Adipocyte (in vitro differentiated cells): ENCODE measurements at regions not wholly inside any gene's neighbourhood (a gene's known extent, or its start where the extent isn't known, plus 50 kb on each side); places are given as distances from the start of the nearest gene placed in this dataset.

Experiments
- DNase-seq: peaks from one replicate; pipeline ENCODE4 v3.0.0-alpha.2; 2015; ENCODE audit warnings: low read depth
- H3K27me3 ChIP-seq: replicated peaks from 2 replicates; pipeline ENCODE4 v1.7.0; 2013; ENCODE audit warnings: mild to moderate bottlenecking, low read length, moderate library complexity; ENCODE audit not compliant: control insufficient read depth, insufficient read depth
- H3K36me3 ChIP-seq: 2 replicates; pipeline ENCODE4 v1.7.0; 2013; ENCODE audit warnings: low read length, mild to moderate bottlenecking, moderate library complexity; ENCODE audit not compliant: control insufficient read depth, insufficient read depth, severe bottlenecking
- H3K4me1 ChIP-seq: 2 replicates; pipeline ENCODE4 v1.7.0; 2013; ENCODE audit warnings: mild to moderate bottlenecking, low read length, moderate library complexity; ENCODE audit not compliant: control insufficient read depth, insufficient read depth
- H3K4me3 ChIP-seq: 2 replicates; pipeline ENCODE4 v1.7.0; 2013; ENCODE audit warnings: mild to moderate bottlenecking, low read length, moderate library complexity
- H3K9ac ChIP-seq: 2 replicates; pipeline ENCODE4 v1.7.0; 2013; ENCODE audit warnings: mild to moderate bottlenecking, low read length, moderate library complexity
- H3K9me3 ChIP-seq: 2 replicates; pipeline ENCODE4 v1.7.0; 2013; ENCODE audit warnings: mild to moderate bottlenecking, low read length, moderate library complexity; ENCODE audit not compliant: control insufficient read depth

DNA sequence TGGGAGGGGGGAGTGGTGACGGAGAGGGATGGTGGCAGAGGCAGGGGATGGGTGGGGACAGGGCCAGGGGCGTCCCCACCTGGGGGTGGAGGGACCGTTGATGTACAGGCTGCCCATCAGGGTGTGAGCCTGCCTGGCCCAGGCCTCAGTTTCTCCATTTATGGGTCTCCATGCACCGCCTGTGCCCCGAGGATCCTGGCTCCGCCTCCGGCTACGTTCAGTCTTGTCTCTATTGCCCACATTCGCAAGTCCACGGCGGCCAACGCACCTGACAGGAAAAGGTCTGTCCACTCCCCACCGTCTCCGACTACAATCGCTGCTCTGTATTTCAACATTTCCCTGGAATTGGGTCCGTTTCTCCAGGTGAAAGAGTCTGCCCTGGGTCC is 96.3 kb upstream of the NKX1-1 start:
- Histone ChIP-seq H3K36me3 (no peaks in the 10 kb centered on the region), H3K9me3 (no peaks in the 10 kb centered on the region), H3K4me1 (no peaks in the 10 kb centered on the region), H3K27me3 (peaks cover 33% of the 10 kb centered on the region), H3K4me3 (no peak overlapping the region), H3K9ac (no peak overlapping the region)
- DNase-seq, result no peak

DNA sequence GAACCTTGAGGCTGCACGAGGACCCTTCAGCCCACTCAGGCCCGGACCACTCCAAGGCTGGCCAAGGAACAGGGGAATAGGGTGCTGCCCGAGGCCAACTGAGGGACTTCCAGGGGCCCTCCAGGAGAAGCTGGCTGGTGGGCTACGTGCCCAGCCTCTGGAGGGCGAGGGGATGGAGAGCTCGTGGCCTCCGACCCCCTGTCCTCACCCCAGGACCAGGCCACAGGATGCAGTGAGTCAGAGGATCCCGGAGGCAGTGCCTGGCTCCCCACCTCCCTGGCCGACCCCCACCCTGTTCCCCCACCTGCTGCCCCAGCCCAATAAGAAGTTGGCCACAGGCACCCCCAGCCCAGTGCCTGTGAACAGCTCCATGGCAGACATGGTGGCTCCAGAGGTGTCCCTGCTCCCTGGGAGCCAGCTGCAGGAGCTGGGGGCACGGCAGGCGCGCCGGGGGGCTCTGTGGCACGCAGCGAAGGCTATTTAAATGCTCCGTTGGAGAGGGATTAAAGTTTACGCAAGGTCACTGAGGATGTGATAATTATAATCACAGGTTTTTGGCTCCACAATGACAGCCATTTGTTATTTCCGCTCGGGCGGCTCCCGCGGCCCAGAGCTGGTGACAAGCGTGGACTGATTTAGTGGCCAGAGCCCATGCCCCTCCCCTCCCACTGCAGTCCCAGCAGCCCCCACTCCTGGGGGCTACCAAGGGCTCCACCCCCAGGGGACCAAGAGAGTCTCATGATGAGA is 95.7 kb upstream of the NKX1-1 start:
- peaks cover 28% of the 10 kb centered on the region for H3K27me3 ChIP-seq
- H3K4me1 ChIP-seq, result no peaks in the 10 kb centered on the region
- no peaks in the 10 kb centered on the region for H3K9me3 ChIP-seq
- no peak for DNase-seq
- no peak overlapping the region for H3K4me3 ChIP-seq
- no peaks in the 10 kb centered on the region for H3K36me3 ChIP-seq
- H3K9ac ChIP-seq, result no peak overlapping the region

DNA sequence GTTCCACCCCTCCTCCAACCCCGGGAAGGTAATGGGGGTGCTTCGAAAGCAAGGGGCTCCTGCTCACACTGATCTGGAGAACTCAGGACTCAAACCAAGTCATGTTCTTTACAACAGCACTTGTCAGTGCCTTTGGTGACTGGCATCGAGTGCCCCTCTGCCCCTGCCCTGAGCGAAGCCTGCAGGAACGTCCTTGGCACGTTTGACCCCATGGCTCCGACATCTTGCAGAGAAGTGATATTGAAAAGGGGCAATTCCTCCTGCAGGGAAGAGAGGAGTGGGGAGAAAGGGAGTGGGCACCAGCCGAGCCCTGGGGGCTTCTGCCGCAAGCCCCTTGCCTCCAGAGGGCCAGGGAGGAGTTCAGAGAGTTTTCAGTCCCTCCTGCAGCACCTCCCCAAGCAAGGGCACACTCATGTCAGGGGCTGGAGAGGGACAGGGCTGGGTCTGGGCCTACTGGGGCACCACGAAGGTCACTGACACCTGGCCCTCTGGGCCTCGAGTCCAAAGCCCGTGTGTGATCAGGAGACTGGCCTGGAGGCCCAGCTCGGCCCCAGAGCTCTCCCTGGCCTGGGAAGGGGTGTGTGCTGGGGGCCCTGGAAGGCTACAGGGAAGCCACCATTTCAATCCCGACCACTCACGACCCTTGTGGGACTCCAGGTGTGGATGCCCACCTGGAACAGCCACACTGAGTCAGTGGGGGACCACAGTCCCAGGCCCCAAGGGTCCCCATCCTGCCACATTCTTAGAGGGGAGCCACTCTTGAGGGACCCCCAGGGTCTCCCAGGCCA is 94.9 kb upstream of the NKX1-1 start:
- no peak overlapping the region for H3K9ac ChIP-seq
- no peaks in the 10 kb centered on the region for H3K36me3 ChIP-seq
- DNase-seq, result no peak
- H3K9me3 ChIP-seq, result no peaks in the 10 kb centered on the region
- H3K27me3 ChIP-seq, result peaks cover 33% of the 10 kb centered on the region
- H3K4me1 ChIP-seq, result no peaks in the 10 kb centered on the region
- H3K4me3 ChIP-seq, result no peak overlapping the region

DNA sequence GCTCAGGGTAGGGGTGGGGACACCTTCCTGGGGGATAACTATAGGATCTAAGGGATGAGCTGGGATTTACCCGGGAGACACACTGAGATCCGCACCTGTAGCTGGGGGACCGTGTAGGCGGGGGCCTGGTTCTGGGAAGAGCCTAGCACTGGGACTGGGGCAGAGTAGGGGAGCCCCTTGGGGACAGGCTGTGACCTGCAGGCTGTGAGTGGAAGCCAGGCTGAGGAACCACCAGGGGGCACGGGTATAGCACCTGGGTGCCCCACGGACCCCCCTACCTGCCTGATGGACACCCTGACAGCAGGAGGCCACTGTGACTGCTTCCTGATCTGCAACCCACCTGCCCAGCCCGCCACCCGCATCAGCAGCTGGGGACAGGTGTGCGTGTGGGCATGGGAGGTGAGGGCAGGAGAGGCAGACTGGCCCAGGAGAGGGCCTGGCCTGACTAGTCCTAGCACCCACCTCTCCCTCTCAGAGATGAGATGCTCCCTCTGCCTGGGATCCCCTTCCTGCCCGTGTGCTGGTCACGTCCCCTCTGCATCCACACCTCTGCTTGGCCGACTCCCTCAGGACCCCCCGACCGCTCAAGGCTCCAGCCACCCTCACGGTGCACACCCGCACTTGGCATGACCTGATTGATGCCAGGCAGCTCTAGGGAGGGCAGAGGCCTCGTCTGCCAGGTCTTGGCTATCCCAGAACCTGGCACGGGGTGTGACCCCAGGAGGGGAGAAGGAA is 94.2 kb upstream of the NKX1-1 start:
- Histone ChIP-seq H3K4me1 (no peaks in the 10 kb centered on the region), H3K9me3 (no peaks in the 10 kb centered on the region), H3K4me3 (no peak overlapping the region), H3K27me3 (peaks cover 33% of the 10 kb centered on the region), H3K36me3 (no peaks in the 10 kb centered on the region), H3K9ac (no peak overlapping the region)
- no peak for DNase-seq

DNA sequence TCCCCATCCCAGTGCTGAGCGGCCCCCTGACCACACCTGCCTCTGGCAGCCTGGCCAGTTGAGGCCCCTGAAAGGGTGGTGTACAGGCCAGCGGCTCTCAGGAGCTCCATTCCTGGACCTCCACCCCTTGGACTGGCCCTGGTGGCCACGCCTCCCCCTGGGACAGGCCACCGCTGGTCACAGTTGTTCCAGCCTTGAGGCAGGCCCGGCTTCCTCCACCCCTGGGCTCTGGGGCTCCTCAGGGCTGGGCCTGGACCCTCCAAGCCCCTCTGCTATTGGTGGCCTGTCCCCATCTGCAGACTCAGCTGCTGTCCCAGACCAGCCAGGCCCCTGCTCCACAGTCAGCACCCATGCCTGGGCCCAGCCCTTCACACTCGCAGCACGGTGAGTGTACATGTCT is 93.2 kb upstream of the NKX1-1 start:
- no peak overlapping the region for H3K9ac ChIP-seq
- no peaks in the 10 kb centered on the region for H3K4me1 ChIP-seq
- DNase-seq, result no peak
- no peaks in the 10 kb centered on the region for H3K9me3 ChIP-seq
- H3K4me3 ChIP-seq, result no peak overlapping the region
- H3K36me3 ChIP-seq, result no peaks in the 10 kb centered on the region
- peaks cover 34% of the 10 kb centered on the region for H3K27me3 ChIP-seq

DNA sequence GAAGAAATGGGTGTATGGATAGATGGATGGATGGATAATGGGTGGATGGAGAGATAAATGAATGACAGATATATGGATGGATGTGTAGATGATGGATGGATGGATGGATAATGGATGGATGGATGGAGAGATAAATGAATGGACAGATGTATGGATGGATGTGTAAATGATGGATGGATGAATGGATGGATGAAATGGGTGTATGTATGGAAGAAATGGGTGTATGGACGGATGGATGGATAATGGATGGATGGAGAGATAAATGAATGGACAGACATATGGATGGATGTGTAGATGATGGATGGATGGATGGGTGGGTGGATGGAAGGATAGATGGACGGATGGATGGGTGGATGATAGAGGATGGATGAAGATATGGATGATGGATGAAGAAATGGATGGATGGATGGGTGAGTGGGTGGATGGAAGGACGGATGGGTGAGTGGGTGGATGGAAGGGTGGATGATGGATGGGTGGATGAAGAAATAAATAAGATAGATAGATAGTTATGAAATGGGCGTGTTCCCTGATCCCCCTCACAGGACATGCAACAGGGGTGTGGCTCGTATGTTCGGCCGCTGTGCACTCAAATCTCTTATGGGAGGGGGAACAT is 91.1 kb upstream of the NKX1-1 start:
- no peaks in the 10 kb centered on the region for H3K36me3 ChIP-seq
- no peak overlapping the region for H3K9ac ChIP-seq
- no peaks in the 10 kb centered on the region for H3K9me3 ChIP-seq

DNA sequence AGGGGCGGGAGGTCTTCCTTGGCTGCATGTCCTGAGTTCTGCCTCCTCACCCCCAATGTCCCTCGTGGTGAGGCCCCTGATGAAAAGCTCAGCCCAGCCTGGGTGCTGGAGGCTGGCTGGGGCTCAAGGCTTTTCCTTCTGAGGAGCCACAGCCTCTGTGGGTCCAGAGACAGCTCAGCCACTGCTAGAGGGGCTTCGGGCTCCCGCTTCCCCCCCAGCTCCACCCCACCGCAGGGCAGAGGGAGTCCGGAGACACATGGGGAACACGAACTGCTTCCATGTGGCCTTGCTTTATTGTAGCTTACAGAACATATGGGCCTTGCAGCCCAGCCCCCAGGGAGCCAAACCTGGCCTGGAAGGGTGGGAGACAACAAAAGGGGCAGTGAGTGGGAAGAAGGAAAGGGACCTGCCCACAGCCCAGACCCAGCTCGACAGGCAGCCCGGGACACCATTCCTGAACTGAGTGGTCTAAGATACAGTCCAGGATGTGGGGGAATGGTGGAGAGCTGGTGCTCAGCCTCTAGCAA is 89.9 kb upstream of the NKX1-1 start:
- no peak for DNase-seq
- Histone ChIP-seq H3K9ac (no peak overlapping the region), H3K4me1 (no peaks in the 10 kb centered on the region), H3K9me3 (no peaks in the 10 kb centered on the region), H3K27me3 (peaks cover 42% of the 10 kb centered on the region), H3K36me3 (no peaks in the 10 kb centered on the region), H3K4me3 (no peak overlapping the region)

More for the DNA sequence above, 91.1 kb upstream of the NKX1-1 start:
- Histone ChIP-seq H3K4me3 (no peak overlapping the region), H3K4me1 (no peaks in the 10 kb centered on the region), H3K27me3 (peaks cover 38% of the 10 kb centered on the region)
- no peak for DNase-seq

DNA sequence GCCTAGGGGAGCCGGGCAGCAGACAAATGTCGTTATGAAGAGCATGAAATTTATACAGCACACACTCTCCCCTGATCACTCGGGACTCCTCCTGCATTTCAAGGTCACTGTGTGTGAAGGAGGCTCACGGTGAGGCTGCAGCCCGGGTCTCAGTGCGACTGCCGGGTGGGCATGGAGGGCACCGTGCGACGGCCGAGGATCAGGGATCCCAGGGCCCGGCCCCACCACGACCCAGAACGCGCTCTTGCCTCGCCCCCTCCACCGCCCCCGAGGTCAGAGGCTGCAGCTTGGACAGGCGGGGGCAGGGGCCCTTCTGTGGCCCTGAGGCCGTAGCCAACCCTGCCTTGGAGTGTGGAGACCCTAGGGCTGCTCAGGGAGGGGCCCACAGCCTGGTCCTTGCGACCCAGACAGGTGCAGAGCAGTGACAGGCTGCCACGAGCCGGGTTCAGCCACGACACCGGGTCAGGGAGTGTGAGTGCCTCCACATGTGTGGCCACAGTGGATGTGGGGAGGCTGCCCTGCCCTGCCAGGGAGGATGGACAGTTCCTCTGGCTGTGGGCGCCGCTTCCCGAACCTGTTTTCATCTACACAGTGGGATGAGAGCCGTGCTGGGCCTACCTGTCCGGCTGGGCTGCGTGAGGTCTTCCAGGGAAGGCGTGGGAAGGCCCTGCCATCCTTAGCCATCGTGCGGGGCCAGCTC is 89.3 kb upstream of the NKX1-1 start:
- H3K36me3 ChIP-seq, result no peaks in the 10 kb centered on the region
- no peak for DNase-seq
- H3K9ac ChIP-seq, result no peak overlapping the region
- H3K4me3 ChIP-seq, result no peak overlapping the region
- H3K27me3 ChIP-seq, result peaks cover 41% of the 10 kb centered on the region
- no peaks in the 10 kb centered on the region for H3K9me3 ChIP-seq
- H3K4me1 ChIP-seq, result no peaks in the 10 kb centered on the region

DNA sequence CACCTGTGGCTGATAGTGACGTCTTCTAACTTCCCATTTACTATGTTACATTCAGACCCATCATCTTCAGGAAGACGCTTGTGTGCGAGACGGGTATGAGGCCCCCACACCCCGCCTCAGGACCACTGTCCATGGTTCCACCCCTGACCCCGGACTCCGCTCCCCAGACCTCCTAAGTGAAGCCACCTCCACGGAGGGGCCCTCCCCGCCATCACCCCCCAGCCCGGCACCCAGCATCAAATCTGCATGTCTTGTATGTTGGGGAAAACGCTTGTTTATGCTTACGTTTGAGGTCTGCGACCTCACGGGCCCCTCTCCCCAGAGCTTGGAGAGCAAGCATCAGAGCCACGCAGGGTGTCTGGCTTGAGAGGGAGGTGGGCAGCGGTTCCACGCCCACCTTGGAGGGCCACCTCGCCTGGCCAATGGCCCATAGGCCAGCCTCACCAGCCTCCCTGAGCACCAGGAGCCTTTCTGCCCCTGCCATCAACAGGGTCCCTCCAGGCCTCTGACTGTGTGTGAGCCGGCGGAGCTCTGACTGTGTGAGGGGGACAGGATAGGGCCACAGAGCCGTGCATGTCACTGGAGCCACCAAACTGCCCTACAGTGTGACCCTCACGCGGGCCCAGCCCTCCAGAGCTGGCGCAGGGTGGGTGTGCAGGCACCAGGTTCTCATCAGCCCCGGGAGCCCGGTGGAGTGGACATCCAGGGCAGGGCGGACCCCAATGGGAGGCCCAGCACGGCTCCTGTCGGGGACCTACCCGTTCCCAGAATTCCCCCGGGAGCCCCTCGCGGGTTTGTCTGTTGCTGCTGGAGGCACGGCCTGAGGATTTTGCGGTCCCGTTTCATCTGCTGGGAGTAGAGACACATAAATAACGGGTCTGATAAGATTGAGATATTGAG is 88.4 kb upstream of the NKX1-1 start:
- Histone ChIP-seq H3K9me3 (no peaks in the 10 kb centered on the region), H3K27me3 (peaks cover 40% of the 10 kb centered on the region)
- DNase-seq, result no peak

More for the DNA sequence above, 88.4 kb upstream of the NKX1-1 start:
- Histone ChIP-seq H3K4me1 (no peaks in the 10 kb centered on the region), H3K9ac (no peak overlapping the region), H3K36me3 (no peaks in the 10 kb centered on the region), H3K4me3 (no peak overlapping the region)
